G401 (cell line): ENCODE measurements at regions not wholly inside any gene's neighbourhood (a gene's known extent, or its start where the extent isn't known, plus 50 kb on each side); places are given as distances from the start of the nearest gene placed in this dataset.
"Not testable (repeated sequence)": the region's sequence is repeated elsewhere in the genome, so short reads cannot be mapped to it uniquely, and the experiment has no call there.

Source experiments
- DNase-seq: peaks from one replicate; pipeline ENCODE4 v3.0.0-alpha.2; 2015; ENCODE audit warnings: low spot score
- in situ Hi-C: cut with HindIII; loops from 2 replicates; pipeline ENCODE4 v1.10.0; 2016; ENCODE audit warnings: low sequenced_read_pairs, mixed read lengths

DNA sequence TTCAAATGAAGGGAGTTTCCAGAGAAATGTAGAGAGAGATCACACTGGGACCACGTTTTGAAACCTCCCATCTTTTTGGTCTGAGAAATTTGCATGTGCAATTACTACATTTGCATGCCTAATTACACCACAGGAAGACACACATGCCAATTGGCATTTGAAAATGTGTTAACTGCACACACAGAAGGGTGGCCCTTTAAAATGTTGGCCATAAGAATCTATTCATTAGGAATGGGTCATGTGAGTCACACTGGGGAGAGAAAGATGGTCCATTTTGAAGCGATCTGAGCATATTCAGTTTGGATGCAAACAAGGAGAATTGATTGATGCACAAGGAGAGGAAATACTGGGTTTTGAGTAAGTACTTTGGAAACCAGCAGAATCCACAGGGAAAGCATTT lies 1407.1 kb upstream of the ACVR2A start:
- in situ Hi-C loops, result no loop called here
- no peak for DNase-seq

DNA sequence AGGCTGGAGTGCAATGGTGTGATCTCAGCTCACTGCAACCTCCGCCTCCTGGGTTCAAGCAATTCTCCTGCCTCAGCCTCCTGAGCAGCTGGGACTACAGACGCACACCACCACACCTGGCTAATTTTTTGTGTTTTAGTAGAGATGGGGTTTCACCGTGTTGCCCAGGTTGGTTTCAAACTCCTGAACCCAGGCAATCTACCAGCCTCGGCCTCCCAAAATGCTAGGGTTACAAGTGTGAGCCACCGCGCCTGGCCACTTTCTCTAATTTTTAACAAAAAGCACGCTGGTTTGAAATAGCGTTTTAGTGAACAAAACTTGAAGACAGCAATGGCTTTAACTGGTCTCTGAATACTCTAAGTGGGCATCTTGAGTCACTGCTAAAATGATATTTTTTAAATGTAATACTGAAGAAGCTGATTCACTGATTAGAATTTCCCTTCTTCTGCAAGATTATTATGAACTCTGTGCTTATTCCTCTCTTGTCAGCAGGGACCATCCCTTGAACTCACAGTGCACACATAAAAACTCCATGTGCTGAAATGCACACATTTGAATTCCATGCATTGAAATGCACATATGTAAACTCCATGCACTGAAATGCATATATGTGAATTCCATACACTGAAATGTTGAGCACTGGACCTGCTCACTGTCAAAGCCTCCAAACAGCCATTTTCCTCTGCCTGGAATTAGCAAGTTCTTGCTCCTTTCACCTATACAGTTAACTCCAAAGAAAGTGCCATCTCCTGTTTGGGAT lies 1411.5 kb upstream of the ACVR2A start:
- no peak for DNase-seq
- in situ Hi-C loops, result no loop called here

DNA sequence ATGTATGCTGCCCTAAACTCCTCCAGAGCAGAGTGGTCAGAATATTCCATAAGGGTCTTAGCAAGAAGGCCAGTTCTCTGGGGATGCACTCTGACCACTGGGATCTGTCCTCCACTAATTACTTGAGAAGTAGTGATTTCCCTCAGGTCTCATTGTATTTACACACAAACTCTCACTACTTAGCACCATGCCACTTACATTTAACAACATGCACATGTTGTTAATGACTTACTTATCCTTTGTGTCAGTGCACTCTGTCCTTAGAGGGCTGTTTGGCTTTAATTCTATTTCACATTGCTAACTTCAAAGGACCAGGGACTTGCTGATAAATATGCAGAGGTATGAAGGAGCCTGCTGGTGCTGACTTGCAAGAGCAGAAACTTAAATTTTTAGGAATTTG lies 1415.5 kb upstream of the ACVR2A start:
- no peak for DNase-seq
- in situ Hi-C loops, result no loop called here

DNA sequence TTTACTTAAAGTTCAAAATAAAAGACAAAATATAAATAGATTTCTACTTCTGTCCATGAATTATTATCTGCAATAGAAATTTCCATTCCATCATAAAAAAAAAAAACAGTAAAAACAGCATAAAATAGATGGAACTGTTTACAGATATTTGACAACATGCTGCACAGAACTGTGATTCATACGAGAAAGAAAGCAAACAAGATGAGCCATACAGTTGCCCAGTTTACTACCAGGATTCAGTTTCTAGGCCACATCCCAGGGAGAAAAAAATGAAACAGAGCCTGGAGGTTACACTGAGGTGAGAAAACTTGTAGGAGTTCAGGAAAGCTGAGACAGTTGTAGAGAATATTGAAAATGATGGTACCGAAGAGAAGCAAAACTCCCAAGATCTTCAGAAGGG lies 1426.9 kb upstream of the ACVR2A start:
- no peak for DNase-seq
- in situ Hi-C loops, result no loop called here

DNA sequence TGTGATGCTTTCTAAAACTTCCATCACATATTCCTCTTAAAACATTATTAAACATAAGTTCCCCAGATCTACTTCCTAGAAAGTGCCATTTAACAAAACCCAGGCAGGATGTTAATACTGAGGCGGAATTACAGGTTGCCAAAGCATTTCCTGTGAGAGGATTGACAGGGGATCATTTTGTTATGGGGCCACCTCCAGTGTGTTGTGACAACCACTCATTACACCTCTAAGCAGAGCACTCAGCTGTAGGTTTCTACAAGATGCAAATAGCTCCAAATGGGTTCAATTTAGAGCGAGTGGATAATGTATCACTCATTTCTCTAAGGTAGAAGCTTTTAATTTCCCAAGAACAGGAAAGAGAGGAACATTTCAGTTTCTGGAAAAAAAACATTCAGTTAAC lies 1429.5 kb upstream of the ACVR2A start:
- in situ Hi-C loops, result no loop called here
- no peak for DNase-seq

DNA sequence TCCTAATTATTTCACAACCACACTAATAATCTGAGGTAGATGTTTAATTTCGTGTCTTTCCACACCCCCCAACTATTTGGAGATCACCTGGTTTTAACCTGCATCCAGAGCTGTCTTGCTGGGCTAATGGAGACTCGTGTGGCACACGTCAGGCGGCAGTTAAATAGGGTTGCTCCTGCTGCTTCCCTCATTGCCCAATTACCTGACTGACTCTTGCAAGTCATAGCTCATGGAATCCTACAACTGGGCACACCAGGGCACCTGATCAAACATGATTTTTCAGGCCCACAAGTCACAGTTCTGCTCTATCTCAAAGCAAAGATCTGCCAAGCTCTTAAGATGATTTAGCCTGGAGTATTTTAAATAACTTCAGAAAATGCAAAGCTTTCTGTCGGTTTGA lies 1430.4 kb upstream of the ACVR2A start:
- no peak for DNase-seq
- in situ Hi-C loops, result no loop called here

DNA sequence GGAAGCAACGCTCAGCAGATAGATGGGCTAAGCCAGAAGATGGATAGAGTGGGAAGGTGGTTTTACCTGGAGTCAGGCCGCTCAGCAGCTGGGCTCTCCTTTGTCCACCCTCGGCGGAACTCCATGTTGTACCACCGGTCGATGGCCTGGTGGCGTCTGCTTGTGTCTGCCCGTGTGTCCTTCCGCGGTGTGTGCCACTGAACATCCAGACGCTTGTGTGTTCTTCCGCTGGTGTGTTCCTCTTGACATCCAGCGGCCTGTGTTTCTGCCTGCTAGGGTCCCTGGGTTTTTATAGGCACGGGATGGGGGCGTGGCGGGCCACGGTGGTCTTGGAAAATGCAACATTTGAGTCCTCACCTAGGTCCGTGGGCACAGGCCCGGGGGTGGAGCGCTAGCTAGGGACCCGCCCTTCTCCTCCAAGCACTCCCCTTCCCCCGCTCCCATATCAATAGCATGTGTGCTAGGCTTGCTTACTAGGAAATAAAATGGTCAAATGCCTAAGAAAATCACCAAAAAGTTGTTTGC lies 1431.7 kb upstream of the ACVR2A start:
- in situ Hi-C loops, result no loop called here

DNA sequence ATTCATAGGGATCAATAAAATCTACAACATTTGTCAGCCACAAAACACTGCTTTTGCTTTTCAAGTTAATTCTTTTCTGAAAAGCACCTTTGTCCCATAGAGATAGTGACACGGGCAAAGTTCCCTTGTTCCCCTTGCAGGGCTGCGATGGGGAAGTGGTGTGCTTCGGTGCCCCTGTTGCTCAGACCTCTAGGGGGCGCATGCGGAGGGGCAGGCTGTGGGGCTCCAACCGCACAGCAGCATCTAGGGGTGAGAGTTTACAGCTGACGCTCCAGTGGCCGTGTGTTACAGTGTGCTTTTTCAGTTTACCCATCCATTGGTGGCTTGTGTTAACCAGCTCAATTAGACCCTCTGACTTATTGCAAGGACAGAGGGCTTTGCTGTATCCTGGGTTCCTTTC lies 1432.2 kb upstream of the ACVR2A start:
- in situ Hi-C loops, result no loop called here
- DNase-seq, result peak; percentile 5

More for the DNA sequence above, 1431.7 kb upstream of the ACVR2A start:
- no peak for DNase-seq

DNA sequence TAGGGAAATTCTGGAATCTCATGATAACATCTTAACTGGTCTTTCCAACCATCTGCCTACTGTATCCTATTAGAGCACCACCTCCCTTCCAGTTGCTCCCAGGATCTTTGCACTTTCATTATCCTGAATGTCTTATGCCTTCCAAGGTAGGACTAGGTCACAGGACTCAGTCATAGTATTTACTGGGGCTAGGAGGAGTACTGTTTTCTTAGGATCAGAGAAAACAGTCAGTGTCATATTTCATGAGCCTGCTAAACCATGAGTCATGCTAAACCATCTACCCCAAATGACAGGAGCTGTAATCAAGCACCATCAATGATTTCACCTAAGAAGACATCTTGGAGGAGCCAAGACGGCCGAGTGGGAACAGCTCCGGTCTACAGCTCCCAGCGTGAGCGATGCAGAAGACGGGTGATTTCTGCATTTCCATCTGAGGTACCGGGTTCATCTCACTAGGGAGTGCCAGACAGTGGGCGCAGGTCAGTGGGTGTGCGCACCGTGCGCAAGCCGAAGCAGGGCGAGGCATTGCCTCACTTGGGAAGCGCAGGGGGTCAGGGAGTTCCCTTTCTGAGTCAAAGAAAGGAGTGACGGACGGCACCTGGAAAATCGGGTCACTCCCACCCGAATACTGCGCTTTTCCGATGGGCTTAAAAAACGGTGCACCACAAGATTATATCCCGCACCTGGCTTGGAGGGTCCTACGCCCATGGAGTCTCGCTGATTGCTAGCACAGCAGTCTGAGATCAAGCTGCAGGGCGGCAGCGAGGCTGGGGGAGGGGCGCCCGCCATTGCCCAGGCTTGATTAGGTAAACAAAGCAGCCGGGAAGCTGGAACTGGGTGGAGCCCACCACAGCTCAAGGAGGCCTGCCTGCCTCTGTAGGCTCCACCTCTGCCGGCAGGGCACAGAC lies 1439.2 kb upstream of the ACVR2A start:
- in situ Hi-C loops, DNase-seq: not testable (repeated sequence)

DNA sequence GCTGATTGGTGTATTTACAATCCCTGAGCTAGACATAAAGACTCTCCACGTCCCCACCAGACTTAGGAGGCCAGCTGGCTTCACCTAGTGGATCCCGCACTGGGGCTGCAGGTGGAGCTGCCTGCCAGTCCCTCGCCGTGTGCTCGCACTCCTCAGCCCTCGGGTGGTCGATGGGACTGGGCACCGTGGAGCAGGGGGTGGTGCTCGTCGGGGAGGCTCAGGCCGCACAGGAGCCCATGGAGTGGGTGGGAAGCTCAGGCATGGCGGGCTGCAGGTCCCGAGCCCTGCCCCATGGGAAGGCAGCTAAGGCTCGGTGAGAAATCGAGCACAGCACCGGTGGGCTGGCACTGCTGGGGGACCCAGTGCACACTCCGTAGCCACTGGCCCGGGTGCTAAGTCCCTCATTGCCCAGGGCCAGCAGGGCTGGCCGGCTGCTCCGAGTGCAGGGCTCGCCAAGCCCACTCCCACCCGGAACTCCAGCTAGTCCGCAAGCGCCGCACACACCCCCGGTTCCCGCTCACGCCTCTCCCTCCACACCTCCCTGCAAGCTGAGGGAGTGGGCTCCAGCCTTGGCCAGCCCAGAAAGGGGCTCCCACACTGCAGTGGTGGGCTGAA lies 1441.2 kb upstream of the ACVR2A start:
- DNase-seq, in situ Hi-C loops: not testable (repeated sequence)

DNA sequence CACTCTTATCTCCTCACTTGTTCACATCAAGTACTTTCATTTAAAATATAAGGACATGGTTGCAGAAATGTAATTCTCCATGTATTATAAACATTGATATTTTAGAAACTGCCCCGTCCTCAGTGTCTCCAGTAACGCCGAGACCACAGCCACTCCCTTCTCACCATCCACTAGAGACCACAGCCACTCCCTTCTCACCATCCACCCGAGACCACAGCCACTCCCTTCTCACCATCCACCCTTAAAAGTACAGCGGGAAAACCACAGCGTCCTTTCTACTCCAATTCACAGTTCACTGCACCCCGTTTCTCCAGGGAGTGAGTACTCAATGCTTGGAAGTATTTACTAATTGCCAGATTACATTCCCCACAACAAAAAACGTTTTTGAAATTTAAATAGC lies 1452.2 kb upstream of the ACVR2A start:
- in situ Hi-C loops, result no loop called here
- DNase-seq, result no peak

DNA sequence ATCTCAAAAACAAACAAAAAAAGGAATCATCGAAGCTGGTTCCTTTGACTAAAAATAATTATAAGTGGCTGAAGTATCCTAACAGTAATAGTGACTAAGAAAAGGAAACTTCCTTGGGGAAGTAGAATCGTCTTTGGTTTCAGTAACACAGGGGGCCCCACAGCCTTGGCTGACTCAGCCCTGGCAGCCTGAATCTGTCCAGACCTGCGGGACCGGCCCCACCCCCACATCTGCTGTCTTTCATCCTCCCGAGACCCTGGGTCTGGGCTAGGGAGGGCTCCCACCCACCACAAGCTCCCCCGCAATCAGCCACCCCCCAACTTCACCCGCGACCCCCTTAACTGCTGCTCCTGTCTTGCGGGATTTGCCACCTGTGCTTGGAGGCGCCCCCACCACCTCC lies 1452.6 kb upstream of the ACVR2A start:
- in situ Hi-C loops, result no loop called here
- no peak for DNase-seq

DNA sequence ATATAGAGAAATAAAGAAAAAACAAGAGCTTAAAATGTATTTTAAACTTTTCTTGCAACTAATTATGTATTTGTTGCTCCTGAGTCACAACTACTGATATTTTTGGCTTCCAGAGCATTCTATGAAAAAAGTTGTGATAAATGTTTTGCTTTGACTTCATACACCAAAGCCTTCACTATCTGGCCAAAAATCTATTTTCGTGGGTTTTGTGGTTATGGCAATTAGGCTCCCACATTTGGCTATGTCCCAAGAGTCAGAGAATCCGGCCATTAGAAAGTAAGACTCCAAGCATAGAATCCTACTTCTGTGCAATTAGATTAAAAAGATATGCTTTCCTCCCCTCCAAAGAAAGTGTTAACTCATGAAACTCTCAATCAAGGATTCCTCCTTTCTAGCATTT lies 1456.1 kb upstream of the ACVR2A start:
- in situ Hi-C loops, result no loop called here
- DNase-seq, result no peak

DNA sequence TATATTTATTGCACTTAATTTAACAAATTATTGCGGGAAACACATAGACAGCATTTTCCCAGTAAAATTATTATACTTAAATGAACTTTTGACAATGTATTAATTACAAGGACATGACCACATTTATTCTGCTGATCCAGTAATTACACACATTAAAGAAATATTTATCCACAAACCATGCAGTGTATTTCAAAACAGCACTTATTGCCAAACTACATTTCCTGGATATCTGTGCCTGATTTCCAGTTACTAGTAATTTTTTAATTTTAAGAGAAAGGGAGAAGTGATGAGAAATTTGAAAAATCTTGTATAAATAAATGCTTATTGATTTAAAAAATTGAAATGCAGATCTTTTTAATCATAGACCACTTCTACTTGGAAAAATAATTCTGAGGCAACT lies 1458.7 kb upstream of the ACVR2A start:
- no peak for DNase-seq
- in situ Hi-C loops, result no loop called here

DNA sequence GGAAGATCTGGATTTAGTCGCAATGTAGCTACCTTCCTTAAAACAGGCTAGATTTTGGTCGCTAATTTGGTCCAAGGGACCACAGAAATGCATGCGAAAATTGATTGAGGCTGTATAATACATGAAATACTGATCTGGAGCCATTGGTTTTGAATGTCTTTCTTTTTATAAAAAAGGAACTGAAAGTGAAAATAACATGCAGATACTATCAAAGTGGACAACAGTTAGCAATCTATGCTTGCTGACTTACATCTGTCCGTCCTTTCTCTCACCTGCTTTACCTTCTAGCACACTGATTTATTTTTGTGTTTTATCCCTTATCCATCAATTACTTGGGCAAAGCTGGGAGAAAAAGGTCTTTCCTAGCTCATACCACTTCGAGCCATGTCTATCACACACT lies 1459.8 kb upstream of the ACVR2A start:
- DNase-seq, result no peak
- in situ Hi-C loops, result no loop called here

DNA sequence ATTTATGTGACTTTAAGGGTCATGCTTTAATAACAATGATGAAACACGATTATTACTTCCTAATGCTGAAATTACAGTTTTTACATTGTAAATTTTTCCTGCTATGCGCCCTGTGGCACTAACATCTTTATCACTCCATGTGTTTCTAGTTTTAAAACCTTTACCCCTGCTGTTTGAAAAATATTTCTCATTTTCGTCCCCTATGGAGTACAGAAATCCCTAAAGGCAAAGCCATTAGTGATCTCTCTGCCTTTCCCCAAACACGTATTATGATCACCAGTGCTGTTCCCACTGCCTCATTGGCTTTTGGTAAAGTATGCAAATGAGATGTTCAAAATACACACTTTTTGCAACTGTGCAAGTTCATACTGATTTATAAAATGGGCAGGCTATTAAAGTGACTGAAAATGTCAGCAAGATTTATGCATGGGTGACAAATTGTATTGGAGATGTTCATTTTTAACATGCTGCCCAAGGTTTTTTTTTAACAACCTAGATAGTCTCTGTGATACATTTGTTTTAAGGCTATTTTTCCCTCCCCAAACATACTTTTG lies 1468.2 kb upstream of the ACVR2A start:
- in situ Hi-C loops, result no loop called here
- no peak for DNase-seq

DNA sequence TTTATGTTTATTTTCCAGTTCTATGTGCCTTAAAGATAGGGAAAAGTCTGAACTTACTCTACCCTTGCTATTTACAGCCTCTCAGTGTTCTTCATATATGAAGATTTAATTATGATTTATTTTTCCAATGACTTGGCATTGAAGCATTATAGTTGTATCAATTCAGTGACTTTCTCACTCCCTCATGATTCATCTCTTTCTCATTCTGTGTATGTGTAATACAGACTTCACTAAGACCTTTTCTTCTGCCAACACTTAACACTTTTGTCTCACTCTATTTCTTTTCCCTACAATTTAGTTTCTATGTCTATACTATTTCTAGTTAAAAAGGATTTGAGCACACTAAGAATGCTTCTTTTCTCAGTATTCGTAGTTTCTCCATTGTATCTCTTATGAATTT lies 1470.3 kb upstream of the ACVR2A start:
- in situ Hi-C loops, result no loop called here
- no peak for DNase-seq

DNA sequence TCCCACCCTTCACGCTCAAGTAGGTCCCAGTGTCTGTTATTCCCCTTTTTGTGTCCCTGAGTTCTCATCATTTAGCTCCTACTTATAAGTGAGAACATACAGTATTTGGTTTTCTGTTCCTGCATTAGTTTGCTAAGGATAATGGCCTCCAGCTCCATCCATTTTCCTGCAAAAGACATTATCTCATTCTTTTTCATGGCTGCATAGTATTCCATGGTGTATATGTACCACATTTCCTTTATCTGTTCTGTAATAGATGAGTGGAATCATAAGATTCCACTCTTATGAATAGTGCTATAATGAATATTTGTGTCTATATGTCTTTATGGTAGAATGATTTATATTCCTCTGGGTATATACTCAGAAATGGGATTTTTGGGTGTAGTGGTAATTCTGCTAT lies 1473.5 kb upstream of the ACVR2A start:
- DNase-seq, in situ Hi-C loops: not testable (repeated sequence)

DNA sequence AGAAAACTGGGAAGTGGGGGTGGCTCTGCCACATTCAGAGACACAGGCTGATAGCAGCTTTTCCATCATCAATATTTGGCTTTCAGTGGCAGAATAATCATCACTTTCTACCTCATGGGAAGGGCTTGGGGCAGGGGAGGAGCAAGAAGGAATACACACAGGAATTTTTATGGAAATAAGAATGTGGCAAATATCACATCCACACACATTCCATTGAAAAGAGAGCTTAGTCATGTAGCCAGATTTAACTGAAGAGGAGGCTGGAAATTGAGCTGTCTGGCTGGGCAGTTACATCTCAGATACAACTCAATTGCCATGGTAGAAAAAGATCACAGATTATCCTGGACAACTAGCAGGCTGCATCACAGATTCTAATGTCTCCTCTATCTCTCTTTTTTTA lies 1474.0 kb upstream of the ACVR2A start:
- DNase-seq, result no peak
- in situ Hi-C loops, result no loop called here

DNA sequence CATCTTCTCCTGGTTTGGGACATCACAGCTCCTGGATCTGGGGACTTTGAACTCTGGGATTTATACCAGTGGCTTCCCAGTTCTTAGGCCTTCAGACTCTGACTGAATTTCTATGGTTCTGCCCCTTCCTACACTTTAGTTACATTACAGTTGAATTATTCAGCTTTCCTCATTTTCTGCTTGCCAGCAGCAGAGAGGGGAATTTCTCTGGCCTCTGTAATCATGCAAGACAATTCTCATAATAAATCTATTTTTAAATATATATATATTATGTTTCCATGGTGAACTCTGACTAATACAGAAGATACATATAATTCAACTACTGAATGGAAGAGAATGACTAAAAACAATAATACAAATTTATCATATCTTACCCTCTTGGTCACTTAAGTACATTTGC lies 1478.6 kb upstream of the ACVR2A start:
- no peak for DNase-seq
- in situ Hi-C loops, result no loop called here
